ENCODE measurements at regions not wholly inside any gene's neighbourhood (a gene's known extent, or its start where the extent isn't known, plus 50 kb on each side); places are given as distances from the start of the nearest gene placed in this dataset.

- ATAC-seq (ENCODE audit: low read depth) (no peak), DNase-seq (no peak)
- Histone ChIP-seq H3K27ac (ENCODE audit: insufficient read depth, low read length) (no peak overlapping the region), H3K36me3 (ENCODE audit: control insufficient read depth, insufficient read depth, low read length) (no peaks in the 10 kb centered on the region), H3K9me1 (ENCODE audit: insufficient read depth, low read length) (no peaks in the 10 kb centered on the region), H3K4me2 (ENCODE audit: low read depth, low read length) (no peak overlapping the region), H3K14ac (replicated peaks; ENCODE audit: low read depth, low read length) (no peak overlapping the region), H2BK5ac (ENCODE audit: low read depth, low read length, poor library complexity, severe bottlenecking) (no peak overlapping the region), H3K79me1 (ENCODE audit: low read depth in 1 of 2, low read length in 2 of 2) (no peaks in the 10 kb centered on the region), H4K5ac (ENCODE audit: low read depth, low read length) (no peak overlapping the region), H2BK120ac (ENCODE audit: low read depth, low read length) (no peak overlapping the region), H2BK20ac (ENCODE audit: low read depth, low read length) (no peak overlapping the region), H2AK9ac (replicated peaks; ENCODE audit: low read depth, low read length, poor library complexity) (no peak overlapping the region), H3K4ac (ENCODE audit: low read depth, low read length) (no peak overlapping the region), H4K91ac (ENCODE audit: insufficient read depth, low read depth, low read length) (no peak overlapping the region), H3K56ac (ENCODE audit: extremely low read depth, insufficient read depth, low read length) (no peak overlapping the region), H3K4me1 (ENCODE audit: control insufficient read depth, insufficient read depth, low read length) (no peaks in the 10 kb centered on the region), H3K27me3 (ENCODE audit: control insufficient read depth, insufficient read depth, low read length) (no peaks in the 10 kb centered on the region), H3K9ac (ENCODE audit: low read depth, low read length) (no peak overlapping the region), H2BK15ac (ENCODE audit: low read depth, low read length) (no peak overlapping the region), H3K18ac (ENCODE audit: low read depth, low read length) (no peak overlapping the region), H4K20me1 (ENCODE audit: insufficient read depth, low read length) (no peaks in the 10 kb centered on the region), H3K4me3 (ENCODE audit: insufficient read depth, low read depth, low read length) (no peak overlapping the region), H3K23ac (ENCODE audit: low read depth, low read length) (no peak overlapping the region), H4K8ac (ENCODE audit: low read depth in 2 of 2, low read length in 2 of 2) (no peak overlapping the region), H3K9me3 (ENCODE audit: control insufficient read depth, insufficient read depth, low read length) (no peaks in the 10 kb centered on the region; the same call in 1 of the 2 replicates), H2AFZ (replicated peaks; ENCODE audit: low read length, poor library complexity) (no peak overlapping the region), H2AK5ac (ENCODE audit: low read depth, low read length) (no peak overlapping the region)
- in situ Hi-C loops (cut with MboI; ENCODE audit: low sequenced_read_pairs) (no loop called here), dilution Hi-C loops (cut with HindIII; ENCODE audit: low sequenced_read_pairs, unreplicated experiment) (no loop called here), intact Hi-C loops (cut with micrococcal nuclease) (no loop called here)
- ChIA-PET CTCF (no interaction called here), POLR2A (ENCODE audit: unreplicated experiment) (no interaction called here)
- WGBS, 2 experiments (ENCODE audit: extremely low coverage in 2 of 2, insufficient read length in 1 of 2) = no CpG with 5 or more reads among the region's 1 CpG
- no peak for TF ChIP-seq MXI1 (IDR thresholded peaks at IDR 0.05; ENCODE audit: borderline replicate concordance, low read depth, low read length)
- BruUV-seq (replicated peaks) = no TSS peak
These were observed 153.7 kb downstream of the CLCN4 start for GRCh38 chrX:10310511-10310910.

Measured in IMR-90 (cell line).